HAP-1 (cell line): ENCODE measurements at regions not wholly inside any gene's neighbourhood (a gene's known extent, or its start where the extent isn't known, plus 50 kb on each side); places are given as distances from the start of the nearest gene placed in this dataset.
"Not testable (repeated sequence)": the region's sequence is repeated elsewhere in the genome, so short reads cannot be mapped to it uniquely, and the experiment has no call there.

ENCODE experiments used
- DNase-seq, 2 experiments: peaks; one replicate each; pipeline ENCODE4 v3.0.0-alpha.2; 2016 to 2020; ENCODE audit warnings: low spot score in 2 of 2
- H3K27me3 ChIP-seq: fragments of 250-450 bp; sonication (Bioruptor Pico); 2 replicates; pipeline ENCODE4 v1.5.1; 2020; ENCODE audit warnings: low read depth, mild to moderate bottlenecking, moderate library complexity
- H3K36me3 ChIP-seq: fragments of 250-450 bp; sonication (Bioruptor Pico); replicated peaks from 2 replicates; pipeline ENCODE4 v1.5.1; 2020; ENCODE audit warnings: mild to moderate bottlenecking
- H3K4me1 ChIP-seq: fragments of 250-450 bp; sonication (Bioruptor Pico); 2 replicates; pipeline ENCODE4 v1.5.1; 2020; ENCODE audit warnings: mild to moderate bottlenecking
- H3K4me3 ChIP-seq: fragments of 250-450 bp; sonication (Bioruptor Pico); 2 replicates; pipeline ENCODE4 v1.5.1; 2020; ENCODE audit warnings: mild to moderate bottlenecking, moderate library complexity
- H3K9me3 ChIP-seq: fragments of 250-450 bp; sonication (Bioruptor Pico); 2 replicates; pipeline ENCODE4 v1.5.1; 2020; ENCODE audit warnings: mild to moderate bottlenecking, moderate library complexity
- in situ Hi-C: fragments of 300-500 bp; cut with MboI; formaldehyde crosslinking; loops from 3 replicates; pipeline ENCODE4 v1.14.3; 2020; ENCODE audit warnings: low sequenced_read_pairs, inconsistent platforms, mixed read lengths

DNA sequence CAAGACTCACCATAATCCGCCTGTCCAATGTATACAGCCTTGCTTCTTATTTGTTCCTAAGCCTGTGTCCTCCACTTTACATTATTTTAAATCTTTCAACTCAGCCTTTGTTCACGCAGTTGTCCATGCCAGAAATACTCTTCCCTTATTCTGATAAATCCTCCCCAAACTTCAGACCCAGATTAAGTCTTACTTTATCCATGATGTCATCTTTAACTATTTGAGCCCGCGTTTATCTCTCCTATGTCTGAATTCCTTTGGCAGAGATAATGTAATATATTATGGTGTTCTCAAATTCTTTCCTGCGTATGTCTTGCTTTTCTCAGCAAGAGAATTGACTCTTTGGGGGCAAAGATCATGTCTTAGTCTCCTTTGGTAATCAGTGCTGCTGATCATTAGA is 129.6 kb downstream of the LUZP4 start:
- in situ Hi-C loops, result no loop called here
- Histone ChIP-seq H3K4me1 (no peaks in the 10 kb centered on the region), H3K4me3 (no peak overlapping the region), H3K9me3 (no peaks in the 10 kb centered on the region; the same call in 1 of the 2 replicates), H3K27me3 (no peaks in the 10 kb centered on the region), H3K36me3 (no peaks in the 10 kb centered on the region)
- no peak for DNase-seq

DNA sequence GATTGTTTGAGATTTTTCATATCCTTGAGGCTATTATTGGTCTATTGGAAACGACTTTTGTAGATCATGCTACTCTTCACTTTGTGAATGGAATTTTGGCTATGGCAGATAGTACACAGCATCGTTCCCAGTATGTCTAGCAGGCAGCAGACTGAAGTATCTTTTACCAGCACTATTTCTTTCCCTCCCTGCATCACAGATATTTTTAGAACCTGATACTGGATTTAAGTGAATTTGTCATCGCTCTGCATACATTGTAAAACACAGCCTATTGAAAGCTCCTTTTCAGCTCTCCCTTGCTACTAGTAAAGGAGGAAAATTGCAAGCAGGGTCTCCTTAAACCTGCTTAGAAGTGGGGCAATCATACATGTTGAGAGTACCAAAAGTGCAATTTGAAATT is 133.6 kb downstream of the LUZP4 start:
- no peaks in the 10 kb centered on the region for H3K36me3 ChIP-seq
- in situ Hi-C loops, result no loop called here
- no peak overlapping the region for H3K4me3 ChIP-seq
- H3K9me3 ChIP-seq, result no peaks in the 10 kb centered on the region; the same call in 1 of the 2 replicates
- H3K4me1 ChIP-seq, result no peaks in the 10 kb centered on the region
- H3K27me3 ChIP-seq, result no peaks in the 10 kb centered on the region
- no peak for DNase-seq

GRCh38 chrX:115425359-115425758 is 135.6 kb upstream of the PLS3 start:
- in situ Hi-C loops, result no loop called here

GRCh38 chrX:115427861-115428410 is 133.0 kb upstream of the PLS3 start:
- in situ Hi-C loops, result no loop called here
- Histone ChIP-seq H3K4me1 (no peaks in the 10 kb centered on the region), H3K4me3 (no peak overlapping the region), H3K9me3 (no peaks in the 10 kb centered on the region; the same call in 1 of the 2 replicates), H3K27me3 (no peaks in the 10 kb centered on the region), H3K36me3 (no peaks in the 10 kb centered on the region)
- no peak for DNase-seq

More at GRCh38 chrX:115425359-115425758, 135.6 kb upstream of the PLS3 start:
- H3K4me1 ChIP-seq, result no peaks in the 10 kb centered on the region
- H3K4me3 ChIP-seq, result no peak overlapping the region
- no peak for DNase-seq
- no peaks in the 10 kb centered on the region for H3K27me3 ChIP-seq
- H3K36me3 ChIP-seq, result no peaks in the 10 kb centered on the region
- no peaks in the 10 kb centered on the region; the same call in 1 of the 2 replicates for H3K9me3 ChIP-seq

DNA sequence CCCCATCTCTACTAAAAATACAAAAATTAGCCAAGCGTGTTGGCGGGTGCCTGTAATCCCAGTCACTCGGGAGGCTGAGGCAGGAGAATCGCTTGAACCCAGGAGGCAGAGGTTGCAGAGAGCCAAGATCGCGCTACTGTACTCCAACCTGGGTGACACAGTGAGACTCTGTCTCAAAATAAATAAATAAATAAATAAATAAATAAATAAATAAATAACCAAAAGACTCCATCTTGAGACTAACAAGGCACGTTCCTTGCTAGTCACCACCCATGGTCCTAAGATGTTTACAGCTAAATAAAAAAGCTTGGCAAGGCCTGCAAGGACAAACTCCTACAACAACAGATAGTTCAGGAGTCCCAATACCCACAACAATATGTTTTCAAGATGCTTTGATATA is 126.1 kb upstream of the PLS3 start:
- H3K4me1 ChIP-seq, in situ Hi-C loops, H3K9me3 ChIP-seq, H3K36me3 ChIP-seq, H3K27me3 ChIP-seq, H3K4me3 ChIP-seq, DNase-seq: not testable (repeated sequence)

DNA sequence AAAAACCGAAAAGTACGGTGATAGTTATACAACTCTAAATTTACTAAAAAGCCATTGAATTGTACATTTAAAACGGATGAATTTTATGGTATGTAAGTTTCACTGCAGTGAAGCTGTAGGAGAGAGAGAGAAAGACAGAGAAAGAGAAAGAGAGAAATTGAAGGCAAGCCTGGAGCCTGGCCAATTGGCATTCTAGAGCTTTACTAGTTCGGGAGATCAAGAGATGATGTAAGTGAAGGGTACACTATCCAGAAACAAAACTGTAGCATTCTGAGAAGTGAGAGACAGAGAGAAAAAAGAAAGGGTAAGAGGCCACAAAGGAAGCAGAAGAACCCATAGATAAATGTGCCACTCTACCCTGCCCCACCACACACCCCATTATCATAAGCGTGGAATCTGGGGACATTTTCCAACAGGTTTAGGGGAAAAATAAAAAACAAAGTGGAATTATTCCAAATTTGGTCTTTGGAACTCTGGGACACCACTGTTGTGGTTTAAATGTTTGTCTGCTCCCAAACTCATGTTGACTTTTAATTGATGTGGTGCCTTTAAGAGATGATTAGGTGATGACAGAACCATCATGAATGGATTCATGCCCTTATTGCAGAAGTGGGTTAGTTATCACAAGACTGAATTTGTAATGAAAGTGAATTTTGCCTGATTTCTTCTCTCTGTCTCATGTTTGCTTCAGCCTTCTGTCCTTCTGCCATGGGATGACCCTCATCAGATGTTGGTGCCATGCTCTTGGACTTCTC is 123.0 kb upstream of the PLS3 start:
- in situ Hi-C loops, result no loop called here
- H3K4me3 ChIP-seq, result no peak overlapping the region
- H3K36me3 ChIP-seq, result no peaks in the 10 kb centered on the region
- no peak for DNase-seq
- H3K9me3 ChIP-seq, result no peaks in the 10 kb centered on the region
- no peaks in the 10 kb centered on the region for H3K27me3 ChIP-seq
- H3K4me1 ChIP-seq, result peaks cover 9% of the 10 kb centered on the region

DNA sequence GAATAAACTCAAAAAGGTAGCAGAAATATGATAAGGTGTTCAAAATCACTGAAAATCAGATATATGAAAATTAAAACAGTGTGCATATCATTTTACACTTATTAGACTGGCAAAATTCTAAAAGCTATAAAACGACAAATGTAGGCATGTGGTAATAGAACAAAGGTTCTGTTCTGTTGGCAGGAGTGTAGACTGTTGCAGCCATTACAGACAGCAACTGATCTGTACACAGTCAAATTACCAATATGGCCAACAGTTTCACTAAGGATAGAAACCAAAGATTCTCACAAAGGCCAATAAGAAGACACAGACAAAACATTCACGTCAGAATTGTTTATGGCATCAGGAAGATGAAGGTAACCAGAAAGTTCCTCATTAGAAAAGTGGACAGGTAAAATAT is 112.8 kb upstream of the PLS3 start:
- H3K36me3 ChIP-seq, result no peaks in the 10 kb centered on the region
- H3K4me1 ChIP-seq, result peaks cover 6% of the 10 kb centered on the region
- no peaks in the 10 kb centered on the region for H3K27me3 ChIP-seq
- no peak for DNase-seq
- in situ Hi-C loops, result no loop called here
- no peak overlapping the region for H3K4me3 ChIP-seq
- no peaks in the 10 kb centered on the region for H3K9me3 ChIP-seq

DNA sequence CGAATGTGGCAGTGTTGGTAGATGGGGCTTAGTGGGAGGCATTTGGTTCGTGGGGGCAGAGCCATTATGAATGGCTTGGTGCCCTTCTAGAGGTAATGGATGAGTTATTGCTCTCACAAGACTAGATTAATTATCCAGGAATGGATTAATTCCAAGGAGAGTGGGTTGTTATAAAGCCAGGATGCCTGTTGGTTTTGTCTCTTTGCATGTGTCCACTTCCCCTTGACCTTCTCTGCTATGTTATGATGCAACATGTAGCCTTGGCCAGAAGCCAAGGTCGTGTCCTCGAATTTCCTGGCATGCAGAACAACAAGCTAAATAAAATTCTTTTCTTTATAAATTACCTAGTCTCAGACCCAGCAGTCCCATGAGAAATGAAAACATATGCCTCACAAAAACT is 111.2 kb upstream of the PLS3 start:
- no peaks in the 10 kb centered on the region for H3K36me3 ChIP-seq
- no peak overlapping the region for H3K4me3 ChIP-seq
- H3K9me3 ChIP-seq, result no peaks in the 10 kb centered on the region
- H3K4me1 ChIP-seq, result peaks cover 6% of the 10 kb centered on the region
- in situ Hi-C loops, result no loop called here
- DNase-seq, result peak in 1 of 2 experiments; percentile 21
- no peaks in the 10 kb centered on the region for H3K27me3 ChIP-seq

- Histone ChIP-seq H3K9me3 (no peaks in the 10 kb centered on the region), H3K27me3 (no peaks in the 10 kb centered on the region), H3K36me3 (no peaks in the 10 kb centered on the region), H3K4me3 (no peak overlapping the region), H3K4me1 (peaks cover 6% of the 10 kb centered on the region)
- DNase-seq, result no peak
- in situ Hi-C loops, result no loop called here
These were observed 108.7 kb upstream of the PLS3 start for GRCh38 chrX:115452251-115452650.

- H3K27me3 ChIP-seq, result no peaks in the 10 kb centered on the region
- no peaks in the 10 kb centered on the region for H3K36me3 ChIP-seq
- in situ Hi-C loops, result no loop called here
- no peaks in the 10 kb centered on the region for H3K9me3 ChIP-seq
- no peak overlapping the region for H3K4me3 ChIP-seq
- no peak for DNase-seq
- H3K4me1 ChIP-seq, result peaks cover 3% of the 10 kb centered on the region; the same call in 1 of the 2 replicates
These were observed 100.8 kb upstream of the PLS3 start for GRCh38 chrX:115459883-115460880.

DNA sequence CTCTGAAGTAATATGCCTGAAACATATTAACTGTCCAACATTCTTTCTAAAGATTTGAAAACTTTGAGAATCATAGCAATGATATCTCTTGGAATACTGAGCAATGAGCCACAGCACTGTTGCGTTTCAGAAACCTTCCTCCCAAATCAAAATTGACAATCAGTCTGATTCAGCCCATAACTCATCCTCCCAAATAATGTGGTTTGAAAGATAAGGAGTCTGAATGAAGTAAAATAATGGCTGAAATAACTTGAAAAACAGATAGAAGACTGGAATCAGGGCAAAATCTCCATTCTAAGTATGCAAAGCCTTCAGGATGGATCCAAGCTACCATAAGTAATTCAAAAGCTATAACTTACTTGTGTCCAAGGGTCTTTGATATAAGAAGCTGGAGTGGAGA is 98.6 kb upstream of the PLS3 start:
- H3K4me3 ChIP-seq, result no peak overlapping the region
- DNase-seq, result no peak
- H3K4me1 ChIP-seq, result peaks cover 3% of the 10 kb centered on the region; the same call in 1 of the 2 replicates
- H3K36me3 ChIP-seq, result no peaks in the 10 kb centered on the region
- in situ Hi-C loops, result no loop called here
- H3K27me3 ChIP-seq, result no peaks in the 10 kb centered on the region
- H3K9me3 ChIP-seq, result no peaks in the 10 kb centered on the region

DNA sequence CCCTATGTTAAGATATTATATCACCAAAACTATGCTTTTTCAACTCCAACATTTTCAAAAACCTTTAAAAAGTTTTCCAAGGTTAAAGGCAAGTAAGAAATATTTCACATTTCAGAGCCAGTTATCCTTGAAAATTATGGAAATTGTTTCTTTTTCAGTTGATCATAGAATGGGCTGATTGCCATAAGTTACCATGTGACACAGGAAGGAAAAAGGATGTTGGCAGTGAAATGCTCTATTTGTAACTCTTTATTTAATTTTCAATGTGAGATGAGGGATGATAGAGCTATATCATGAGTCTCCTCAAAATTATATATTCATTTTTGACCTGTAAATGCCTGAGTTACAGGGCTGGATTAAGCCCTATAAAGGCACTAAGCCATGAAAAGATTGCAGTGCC is 93.0 kb upstream of the PLS3 start:
- Histone ChIP-seq H3K36me3 (no peaks in the 10 kb centered on the region), H3K4me1 (no peaks in the 10 kb centered on the region), H3K4me3 (no peak overlapping the region), H3K27me3 (no peaks in the 10 kb centered on the region), H3K9me3 (no peaks in the 10 kb centered on the region)
- DNase-seq, result no peak
- in situ Hi-C loops, result no loop called here

DNA sequence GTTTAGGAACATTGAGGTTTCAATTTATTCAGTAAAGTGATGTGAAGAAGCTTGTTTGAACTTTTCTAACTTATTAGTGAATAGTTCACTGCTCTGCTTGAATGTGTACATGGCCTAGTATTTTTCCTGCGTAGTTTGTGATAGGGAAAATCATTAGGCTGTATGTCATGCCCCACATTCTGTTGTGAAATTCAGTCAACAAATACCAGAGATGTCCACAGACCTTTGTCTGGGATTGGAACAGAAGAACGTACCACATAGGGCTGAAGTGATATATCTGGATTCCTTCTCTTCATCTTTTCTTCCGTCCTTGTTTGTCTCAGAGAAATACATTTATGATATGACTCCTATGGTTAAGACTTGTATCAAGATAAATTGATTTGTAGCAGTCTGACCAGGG is 88.8 kb upstream of the PLS3 start:
- no peak overlapping the region for H3K4me3 ChIP-seq
- in situ Hi-C loops, result no loop called here
- no peaks in the 10 kb centered on the region for H3K36me3 ChIP-seq
- no peak for DNase-seq
- no peaks in the 10 kb centered on the region for H3K9me3 ChIP-seq
- no peaks in the 10 kb centered on the region for H3K27me3 ChIP-seq
- H3K4me1 ChIP-seq, result no peaks in the 10 kb centered on the region

DNA sequence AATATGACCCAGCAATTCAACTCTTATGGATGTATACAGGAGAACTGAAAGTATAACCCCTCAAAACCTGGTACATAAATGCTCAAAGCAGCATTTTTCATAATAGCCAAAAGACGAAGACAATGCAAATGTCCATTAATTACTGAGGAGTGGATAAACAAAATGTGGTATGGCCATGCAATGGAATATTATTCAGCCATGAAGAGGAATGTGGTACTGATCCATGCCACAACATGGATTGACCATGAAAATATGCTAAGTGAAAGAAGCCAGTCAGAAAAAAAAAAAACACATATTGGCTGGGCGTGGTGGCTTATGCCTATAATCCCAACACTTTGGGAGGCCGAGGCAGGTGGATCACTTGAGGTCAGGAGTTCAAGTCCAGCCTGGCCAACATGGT is 74.5 kb upstream of the PLS3 start:
- in situ Hi-C loops, result no loop called here

More for the DNA sequence above, 74.5 kb upstream of the PLS3 start:
- H3K4me3 ChIP-seq, result no peak overlapping the region
- H3K4me1 ChIP-seq, result peaks cover 9% of the 10 kb centered on the region
- H3K27me3 ChIP-seq, result no peaks in the 10 kb centered on the region
- no peak for DNase-seq
- no peaks in the 10 kb centered on the region for H3K9me3 ChIP-seq
- H3K36me3 ChIP-seq, result no peaks in the 10 kb centered on the region
